Endothelial cell of umbilical vein (primary cell): ENCODE measurements at regions not wholly inside any gene's neighbourhood (a gene's known extent, or its start where the extent isn't known, plus 50 kb on each side); places are given as distances from the start of the nearest gene placed in this dataset.

Experiments used
- FOS ChIP-seq: IDR thresholded peaks from 2 replicates; pipeline ENCODE4 v1.6.1; 2011; ENCODE audit warnings: mild to moderate bottlenecking, low read length, moderate library complexity, borderline replicate concordance; ENCODE audit not compliant: insufficient read depth
- MYC ChIP-seq: IDR thresholded peaks from one replicate; pipeline ENCODE4 v1.6.1; 2011; ENCODE audit warnings: mild to moderate bottlenecking, low read depth, low read length
- POLR2A ChIP-seq: IDR thresholded peaks from 2 replicates; pipeline ENCODE4 v1.6.1; 2012; ENCODE audit warnings: low read depth, mild to moderate bottlenecking, control low read depth, low read length
- POLR2AphosphoS5 ChIP-seq: IDR thresholded peaks from 2 replicates; pipeline ENCODE4 v1.6.1; 2012; ENCODE audit warnings: low read depth, mild to moderate bottlenecking, control low read depth, low read length, moderate library complexity; ENCODE audit not compliant: insufficient read depth
- TF ChIP-seq, protein P1 (sequence below): IDR thresholded peaks from 2 replicates; pipeline ENCODE4 v1.6.1; 2011; ENCODE audit not compliant: insufficient read depth, insufficient read length
- TF ChIP-seq, protein P2 (sequence below), 2 donors: IDR thresholded peaks; 1 replicate in 1 of 2; 2 replicates in 1 of 2; pipeline ENCODE4 v1.5.1; 2011; ENCODE audit warnings: low read length in 2 of 2, mild to moderate bottlenecking in 2 of 2, moderate library complexity in 2 of 2, control low read depth in 1 of 2, inconsistent platforms in 1 of 2, low read depth in 1 of 2; ENCODE audit not compliant: insufficient read depth in 1 of 2; ENCODE audit errors: extremely low read depth in 1 of 2

DNA sequence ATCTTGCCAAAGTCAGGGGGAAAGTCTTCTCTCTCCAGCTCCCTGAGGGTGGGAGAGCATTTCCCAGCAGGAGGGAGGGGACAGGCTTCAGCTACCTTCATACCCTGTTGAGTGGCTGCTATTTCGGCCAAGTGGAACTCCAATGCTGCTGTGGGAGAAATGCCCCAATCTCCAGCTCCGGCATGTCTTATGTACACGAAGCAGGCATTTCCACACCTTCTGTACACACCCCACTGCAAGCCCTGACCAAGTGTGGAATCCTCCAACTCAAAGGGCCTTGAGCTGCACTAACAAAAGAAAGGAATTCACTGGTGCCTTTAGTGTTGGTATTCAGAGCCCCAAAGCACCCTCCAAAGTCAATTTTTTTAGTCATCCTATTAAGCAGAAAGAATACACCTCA is 313.6 kb upstream of the NT5E start:
- TF ChIP-seq, protein P1, sequence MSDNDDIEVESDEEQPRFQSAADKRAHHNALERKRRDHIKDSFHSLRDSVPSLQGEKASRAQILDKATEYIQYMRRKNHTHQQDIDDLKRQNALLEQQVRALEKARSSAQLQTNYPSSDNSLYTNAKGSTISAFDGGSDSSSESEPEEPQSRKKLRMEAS, result no peak
- TF ChIP-seq POLR2AphosphoS5, result no peak
- TF ChIP-seq POLR2A, result no peak
- TF ChIP-seq, protein P2, sequence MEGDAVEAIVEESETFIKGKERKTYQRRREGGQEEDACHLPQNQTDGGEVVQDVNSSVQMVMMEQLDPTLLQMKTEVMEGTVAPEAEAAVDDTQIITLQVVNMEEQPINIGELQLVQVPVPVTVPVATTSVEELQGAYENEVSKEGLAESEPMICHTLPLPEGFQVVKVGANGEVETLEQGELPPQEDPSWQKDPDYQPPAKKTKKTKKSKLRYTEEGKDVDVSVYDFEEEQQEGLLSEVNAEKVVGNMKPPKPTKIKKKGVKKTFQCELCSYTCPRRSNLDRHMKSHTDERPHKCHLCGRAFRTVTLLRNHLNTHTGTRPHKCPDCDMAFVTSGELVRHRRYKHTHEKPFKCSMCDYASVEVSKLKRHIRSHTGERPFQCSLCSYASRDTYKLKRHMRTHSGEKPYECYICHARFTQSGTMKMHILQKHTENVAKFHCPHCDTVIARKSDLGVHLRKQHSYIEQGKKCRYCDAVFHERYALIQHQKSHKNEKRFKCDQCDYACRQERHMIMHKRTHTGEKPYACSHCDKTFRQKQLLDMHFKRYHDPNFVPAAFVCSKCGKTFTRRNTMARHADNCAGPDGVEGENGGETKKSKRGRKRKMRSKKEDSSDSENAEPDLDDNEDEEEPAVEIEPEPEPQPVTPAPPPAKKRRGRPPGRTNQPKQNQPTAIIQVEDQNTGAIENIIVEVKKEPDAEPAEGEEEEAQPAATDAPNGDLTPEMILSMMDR (IDR thresholded peaks at IDR 0.05; ENCODE audit: extremely low read depth in 1 of 2, insufficient read depth in 1 of 2, low read depth in 1 of 2, low read length in 2 of 2), result no peak
- TF ChIP-seq FOS, result no peak
- TF ChIP-seq MYC, result no peak
